ENCODE measurements at regions not wholly inside any gene's neighbourhood (a gene's known extent, or its start where the extent isn't known, plus 50 kb on each side); places are given as distances from the start of the nearest gene placed in this dataset.

DNA sequence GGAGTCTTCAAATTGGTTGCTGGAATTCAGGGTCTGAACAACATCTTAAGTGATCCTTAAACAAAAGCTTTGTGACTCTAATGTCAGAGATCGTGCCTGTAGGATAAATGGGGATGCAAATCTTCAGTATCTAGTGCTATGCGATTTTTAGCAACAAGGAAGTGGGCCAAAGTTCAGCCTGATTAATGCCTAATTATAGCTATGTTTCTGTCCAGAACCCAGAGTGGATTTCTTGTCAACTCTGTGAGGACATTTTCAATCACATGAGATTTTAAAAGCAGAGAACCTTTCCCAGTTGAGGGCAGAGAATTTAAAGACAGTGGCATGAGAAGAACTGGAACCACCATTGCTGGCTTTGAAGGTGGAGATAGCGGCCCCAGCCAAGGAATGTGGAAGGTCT, 84.3 kb upstream of the PCDH9 start:
- TF ChIP-seq POLR2AphosphoS5 (IDR thresholded peaks at IDR 0.05; ENCODE audit: low read depth) (no peak), SPI1 (IDR thresholded peaks at IDR 0.05; ENCODE audit: borderline replicate concordance, low read depth) (no peak), GABPA (IDR thresholded peaks at IDR 0.05; ENCODE audit: low read depth) (no peak)
- TF ChIP-seq, protein P1, sequence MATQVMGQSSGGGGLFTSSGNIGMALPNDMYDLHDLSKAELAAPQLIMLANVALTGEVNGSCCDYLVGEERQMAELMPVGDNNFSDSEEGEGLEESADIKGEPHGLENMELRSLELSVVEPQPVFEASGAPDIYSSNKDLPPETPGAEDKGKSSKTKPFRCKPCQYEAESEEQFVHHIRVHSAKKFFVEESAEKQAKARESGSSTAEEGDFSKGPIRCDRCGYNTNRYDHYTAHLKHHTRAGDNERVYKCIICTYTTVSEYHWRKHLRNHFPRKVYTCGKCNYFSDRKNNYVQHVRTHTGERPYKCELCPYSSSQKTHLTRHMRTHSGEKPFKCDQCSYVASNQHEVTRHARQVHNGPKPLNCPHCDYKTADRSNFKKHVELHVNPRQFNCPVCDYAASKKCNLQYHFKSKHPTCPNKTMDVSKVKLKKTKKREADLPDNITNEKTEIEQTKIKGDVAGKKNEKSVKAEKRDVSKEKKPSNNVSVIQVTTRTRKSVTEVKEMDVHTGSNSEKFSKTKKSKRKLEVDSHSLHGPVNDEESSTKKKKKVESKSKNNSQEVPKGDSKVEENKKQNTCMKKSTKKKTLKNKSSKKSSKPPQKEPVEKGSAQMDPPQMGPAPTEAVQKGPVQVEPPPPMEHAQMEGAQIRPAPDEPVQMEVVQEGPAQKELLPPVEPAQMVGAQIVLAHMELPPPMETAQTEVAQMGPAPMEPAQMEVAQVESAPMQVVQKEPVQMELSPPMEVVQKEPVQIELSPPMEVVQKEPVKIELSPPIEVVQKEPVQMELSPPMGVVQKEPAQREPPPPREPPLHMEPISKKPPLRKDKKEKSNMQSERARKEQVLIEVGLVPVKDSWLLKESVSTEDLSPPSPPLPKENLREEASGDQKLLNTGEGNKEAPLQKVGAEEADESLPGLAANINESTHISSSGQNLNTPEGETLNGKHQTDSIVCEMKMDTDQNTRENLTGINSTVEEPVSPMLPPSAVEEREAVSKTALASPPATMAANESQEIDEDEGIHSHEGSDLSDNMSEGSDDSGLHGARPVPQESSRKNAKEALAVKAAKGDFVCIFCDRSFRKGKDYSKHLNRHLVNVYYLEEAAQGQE (IDR thresholded peaks at IDR 0.05; ENCODE audit: insufficient replicate concordance, low read depth) = no peak
- TF ChIP-seq, protein P2, sequence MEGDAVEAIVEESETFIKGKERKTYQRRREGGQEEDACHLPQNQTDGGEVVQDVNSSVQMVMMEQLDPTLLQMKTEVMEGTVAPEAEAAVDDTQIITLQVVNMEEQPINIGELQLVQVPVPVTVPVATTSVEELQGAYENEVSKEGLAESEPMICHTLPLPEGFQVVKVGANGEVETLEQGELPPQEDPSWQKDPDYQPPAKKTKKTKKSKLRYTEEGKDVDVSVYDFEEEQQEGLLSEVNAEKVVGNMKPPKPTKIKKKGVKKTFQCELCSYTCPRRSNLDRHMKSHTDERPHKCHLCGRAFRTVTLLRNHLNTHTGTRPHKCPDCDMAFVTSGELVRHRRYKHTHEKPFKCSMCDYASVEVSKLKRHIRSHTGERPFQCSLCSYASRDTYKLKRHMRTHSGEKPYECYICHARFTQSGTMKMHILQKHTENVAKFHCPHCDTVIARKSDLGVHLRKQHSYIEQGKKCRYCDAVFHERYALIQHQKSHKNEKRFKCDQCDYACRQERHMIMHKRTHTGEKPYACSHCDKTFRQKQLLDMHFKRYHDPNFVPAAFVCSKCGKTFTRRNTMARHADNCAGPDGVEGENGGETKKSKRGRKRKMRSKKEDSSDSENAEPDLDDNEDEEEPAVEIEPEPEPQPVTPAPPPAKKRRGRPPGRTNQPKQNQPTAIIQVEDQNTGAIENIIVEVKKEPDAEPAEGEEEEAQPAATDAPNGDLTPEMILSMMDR (IDR thresholded peaks at IDR 0.05; ENCODE audit: insufficient read depth, low read length) = no peak
- Histone ChIP-seq H3K27me3 (ENCODE audit: insufficient read depth, poor library complexity, severe bottlenecking) (no peaks in the 10 kb centered on the region), H3K27ac (replicated peaks) (no peak overlapping the region), H3K4me3 (replicated peaks; ENCODE audit: insufficient read depth, low read length) (no peak overlapping the region)
- no peak for DNase-seq (ENCODE audit: low read depth in 1 of 2, low spot score in 1 of 2)

DNA sequence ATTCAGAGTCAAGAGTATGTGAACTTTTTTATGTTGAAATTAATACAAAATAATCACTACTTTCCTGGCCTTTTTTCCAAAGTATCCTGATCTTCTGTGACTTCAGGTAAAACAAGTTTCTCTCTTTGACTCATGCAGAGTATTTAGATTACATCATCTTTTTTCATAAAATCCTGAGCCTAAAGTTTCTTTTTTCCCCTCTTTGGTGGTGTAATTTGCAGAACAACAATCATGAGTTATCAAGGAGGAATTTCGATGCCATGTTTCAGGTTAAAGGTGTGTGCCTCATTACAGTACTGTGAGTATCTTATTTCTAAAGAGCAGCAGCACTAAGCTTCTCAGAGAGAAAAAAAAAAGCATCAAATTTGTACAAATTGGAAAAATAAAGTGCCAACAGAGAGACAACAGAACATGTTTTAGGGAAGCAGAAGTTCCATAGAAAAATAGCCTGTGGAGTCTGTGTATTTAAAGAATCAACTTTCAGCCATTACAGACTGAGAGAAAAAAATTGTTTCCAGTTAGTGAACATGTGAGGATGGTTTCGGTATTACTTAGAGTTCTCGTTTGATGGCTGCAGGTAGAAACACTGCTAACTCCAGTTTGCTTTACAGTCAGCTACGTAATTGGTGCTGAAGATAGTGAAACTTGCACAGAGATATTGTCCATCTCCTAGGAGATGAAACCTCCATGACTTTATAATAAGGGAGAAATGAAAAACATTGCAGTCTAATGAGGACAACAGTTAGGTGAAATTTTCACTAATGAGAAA, 78.1 kb upstream of the PCDH9 start:
- TF ChIP-seq GABPA (IDR thresholded peaks at IDR 0.05; ENCODE audit: low read depth) (no peak), SPI1 (IDR thresholded peaks at IDR 0.05; ENCODE audit: borderline replicate concordance, low read depth) (no peak), POLR2AphosphoS5 (IDR thresholded peaks at IDR 0.05; ENCODE audit: low read depth) (no peak)
- TF ChIP-seq, protein P2 (IDR thresholded peaks at IDR 0.05; ENCODE audit: insufficient read depth, low read length) = no peak
- TF ChIP-seq, protein P1 (IDR thresholded peaks at IDR 0.05; ENCODE audit: insufficient replicate concordance, low read depth) = no peak
- H3K27ac ChIP-seq (replicated peaks) = no peak overlapping the region
- no peak for DNase-seq (ENCODE audit: low read depth in 1 of 2, low spot score in 1 of 2)
- no peak overlapping the region for H3K4me3 ChIP-seq (replicated peaks; ENCODE audit: insufficient read depth, low read length)
- no peaks in the 10 kb centered on the region for H3K27me3 ChIP-seq (ENCODE audit: insufficient read depth, poor library complexity, severe bottlenecking)

DNA sequence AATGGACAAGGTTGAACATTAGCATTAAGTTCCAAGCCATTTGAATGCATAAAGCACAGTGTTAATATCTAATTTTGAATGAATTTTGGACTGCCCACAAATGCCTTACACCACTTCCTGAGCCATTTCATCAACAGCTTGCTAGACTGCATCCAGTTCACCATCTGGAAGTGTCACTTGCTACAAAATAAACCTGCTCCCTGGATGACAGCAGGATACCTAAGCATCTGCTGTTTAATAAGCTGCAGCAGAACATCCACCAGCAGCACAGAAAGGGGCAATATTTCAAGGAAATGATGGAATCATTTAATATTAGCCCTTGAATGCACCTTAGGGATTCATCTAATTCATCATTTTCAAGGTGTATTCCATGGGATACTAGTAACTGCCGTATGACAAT, 76.6 kb upstream of the PCDH9 start:
- H3K27me3 ChIP-seq (ENCODE audit: insufficient read depth, poor library complexity, severe bottlenecking) = no peaks in the 10 kb centered on the region
- TF ChIP-seq POLR2AphosphoS5 (IDR thresholded peaks at IDR 0.05; ENCODE audit: low read depth) (no peak), SPI1 (IDR thresholded peaks at IDR 0.05; ENCODE audit: borderline replicate concordance, low read depth) (no peak), GABPA (IDR thresholded peaks at IDR 0.05; ENCODE audit: low read depth) (no peak)
- TF ChIP-seq, protein P2 (IDR thresholded peaks at IDR 0.05; ENCODE audit: insufficient read depth, low read length) = no peak
- TF ChIP-seq, protein P1 (IDR thresholded peaks at IDR 0.05; ENCODE audit: insufficient replicate concordance, low read depth) = no peak
- H3K27ac ChIP-seq (replicated peaks) = no peak overlapping the region
- no peak for DNase-seq (ENCODE audit: low read depth in 1 of 2, low spot score in 1 of 2)
- H3K4me3 ChIP-seq (replicated peaks; ENCODE audit: insufficient read depth, low read length) = no peak overlapping the region

Measured in HL-60 (cell line).